NCI-H774 (cell line): ENCODE measurements at regions not wholly inside any gene's neighbourhood (a gene's known extent, or its start where the extent isn't known, plus 50 kb on each side); places are given as distances from the start of the nearest gene placed in this dataset.

Experiments used
- DNase-seq: peaks from one replicate; lab custom pipeline; 2025; lab: John Stamatoyannopoulos, UW

GRCh38 chr12:68559246-68559645 lies 51.5 kb upstream of the RAP1B start:
- DNase-seq = no peak

GRCh38 chr12:68559984-68560850 lies 50.5 kb upstream of the RAP1B start:
- DNase-seq = no peak

- no peak for DNase-seq
Measured at GRCh38 chr12:68560851-68561422, 49.8 kb upstream of the RAP1B start.
